PC-3 (cell line): ENCODE measurements at regions not wholly inside any gene's neighbourhood (a gene's known extent, or its start where the extent isn't known, plus 50 kb on each side); places are given as distances from the start of the nearest gene placed in this dataset.

Experiments used
- EZH2 ChIP-seq: fragments of 300-600 bp; sonication (generic); IDR thresholded peaks from one replicate; pipeline ENCODE4 v1.6.1; 2017; ENCODE audit warnings: antibody characterized with exemption, mild to moderate bottlenecking, low read length; ENCODE audit not compliant: unreplicated experiment
- TF ChIP-seq, protein P1 (sequence below): fragments of 300-600 bp; sonication (generic); conservative IDR thresholded peaks from 2 replicates; pipeline ENCODE4 v1.5.1; 2017; ENCODE audit warnings: antibody characterized with exemption, low read depth, mild to moderate bottlenecking, low read length

DNA sequence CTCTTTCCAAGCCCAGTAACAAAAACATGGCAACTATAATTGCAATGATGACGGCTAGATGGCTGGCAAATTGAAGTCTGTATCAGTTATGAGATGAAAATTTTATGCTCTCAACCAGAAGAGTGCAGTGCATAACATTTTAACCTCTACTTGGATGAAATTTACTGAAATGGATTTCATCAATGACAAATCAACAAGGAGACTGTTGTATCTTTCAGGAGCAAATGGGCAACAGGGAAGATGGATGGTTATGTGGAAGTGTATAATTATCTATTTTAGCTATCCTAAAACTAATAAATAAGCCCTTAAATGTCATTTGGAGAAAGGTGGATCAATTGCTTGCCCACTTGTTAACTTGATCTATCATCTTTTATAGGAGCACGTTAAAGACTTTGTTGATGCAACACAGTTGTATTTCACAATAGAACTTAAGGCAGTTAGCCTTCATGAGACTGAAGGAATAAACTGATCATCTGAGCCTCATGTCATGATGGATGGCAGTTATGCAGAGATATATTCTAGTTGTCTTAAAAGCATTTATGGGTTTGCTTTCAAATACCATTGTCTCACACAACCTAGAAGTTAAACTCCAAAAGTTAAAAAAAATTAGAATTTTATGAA is 315.1 kb upstream of the TBC1D5 start:
- no peak for TF ChIP-seq EZH2
- TF ChIP-seq, protein P1, sequence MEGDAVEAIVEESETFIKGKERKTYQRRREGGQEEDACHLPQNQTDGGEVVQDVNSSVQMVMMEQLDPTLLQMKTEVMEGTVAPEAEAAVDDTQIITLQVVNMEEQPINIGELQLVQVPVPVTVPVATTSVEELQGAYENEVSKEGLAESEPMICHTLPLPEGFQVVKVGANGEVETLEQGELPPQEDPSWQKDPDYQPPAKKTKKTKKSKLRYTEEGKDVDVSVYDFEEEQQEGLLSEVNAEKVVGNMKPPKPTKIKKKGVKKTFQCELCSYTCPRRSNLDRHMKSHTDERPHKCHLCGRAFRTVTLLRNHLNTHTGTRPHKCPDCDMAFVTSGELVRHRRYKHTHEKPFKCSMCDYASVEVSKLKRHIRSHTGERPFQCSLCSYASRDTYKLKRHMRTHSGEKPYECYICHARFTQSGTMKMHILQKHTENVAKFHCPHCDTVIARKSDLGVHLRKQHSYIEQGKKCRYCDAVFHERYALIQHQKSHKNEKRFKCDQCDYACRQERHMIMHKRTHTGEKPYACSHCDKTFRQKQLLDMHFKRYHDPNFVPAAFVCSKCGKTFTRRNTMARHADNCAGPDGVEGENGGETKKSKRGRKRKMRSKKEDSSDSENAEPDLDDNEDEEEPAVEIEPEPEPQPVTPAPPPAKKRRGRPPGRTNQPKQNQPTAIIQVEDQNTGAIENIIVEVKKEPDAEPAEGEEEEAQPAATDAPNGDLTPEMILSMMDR = no peak
